NB4 (cell line): ENCODE measurements at regions not wholly inside any gene's neighbourhood (a gene's known extent, or its start where the extent isn't known, plus 50 kb on each side); places are given as distances from the start of the nearest gene placed in this dataset.

ENCODE experiments used
- DNase-seq: peaks from one replicate; pipeline ENCODE4 v3.0.0; 2010; ENCODE audit warnings: low read depth
- H3K4me3 ChIP-seq: one replicate; pipeline ENCODE4 v1.5.1; 2011; ENCODE audit warnings: mild to moderate bottlenecking, low read depth, low read length, moderate library complexity
- MYC ChIP-seq: IDR thresholded peaks from 2 replicates; pipeline ENCODE4 v1.6.1; 2011; ENCODE audit warnings: low read depth, low read length
- POLR2A ChIP-seq: IDR thresholded peaks from 2 replicates; pipeline ENCODE4 v1.6.1; 2011; ENCODE audit warnings: mild to moderate bottlenecking; ENCODE audit not compliant: insufficient read length; ENCODE audit errors: extremely low read depth
- TF ChIP-seq, protein P1 (sequence below): IDR thresholded peaks from 2 replicates; pipeline ENCODE4 v1.6.1; 2011; ENCODE audit warnings: low read depth, low read length
- TF ChIP-seq, protein P2 (sequence below): IDR thresholded peaks from one replicate; pipeline ENCODE4 v1.5.1; 2012; ENCODE audit warnings: low read depth, low read length

DNA sequence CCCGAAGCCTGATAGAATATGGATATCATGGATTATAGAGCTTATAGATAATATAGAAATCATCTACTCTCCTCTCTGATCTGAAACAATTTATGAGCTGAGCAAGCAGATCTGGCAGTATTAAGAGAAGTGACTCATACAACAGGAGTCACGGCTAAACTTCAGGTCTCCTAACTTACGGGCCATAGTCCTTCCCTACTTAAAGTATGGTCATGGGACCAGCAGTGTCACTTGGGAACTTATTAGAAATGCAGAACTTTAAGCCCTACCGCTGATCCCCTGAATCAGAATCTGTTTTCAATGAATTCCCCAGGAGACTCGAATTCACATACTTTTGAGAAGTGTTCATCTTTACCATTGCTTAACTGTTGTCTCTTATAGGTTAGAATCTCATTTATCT is 195.7 kb upstream of the FANCL start:
- no peak for DNase-seq
- TF ChIP-seq, protein P1, sequence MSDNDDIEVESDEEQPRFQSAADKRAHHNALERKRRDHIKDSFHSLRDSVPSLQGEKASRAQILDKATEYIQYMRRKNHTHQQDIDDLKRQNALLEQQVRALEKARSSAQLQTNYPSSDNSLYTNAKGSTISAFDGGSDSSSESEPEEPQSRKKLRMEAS = no peak
- TF ChIP-seq, protein P2, sequence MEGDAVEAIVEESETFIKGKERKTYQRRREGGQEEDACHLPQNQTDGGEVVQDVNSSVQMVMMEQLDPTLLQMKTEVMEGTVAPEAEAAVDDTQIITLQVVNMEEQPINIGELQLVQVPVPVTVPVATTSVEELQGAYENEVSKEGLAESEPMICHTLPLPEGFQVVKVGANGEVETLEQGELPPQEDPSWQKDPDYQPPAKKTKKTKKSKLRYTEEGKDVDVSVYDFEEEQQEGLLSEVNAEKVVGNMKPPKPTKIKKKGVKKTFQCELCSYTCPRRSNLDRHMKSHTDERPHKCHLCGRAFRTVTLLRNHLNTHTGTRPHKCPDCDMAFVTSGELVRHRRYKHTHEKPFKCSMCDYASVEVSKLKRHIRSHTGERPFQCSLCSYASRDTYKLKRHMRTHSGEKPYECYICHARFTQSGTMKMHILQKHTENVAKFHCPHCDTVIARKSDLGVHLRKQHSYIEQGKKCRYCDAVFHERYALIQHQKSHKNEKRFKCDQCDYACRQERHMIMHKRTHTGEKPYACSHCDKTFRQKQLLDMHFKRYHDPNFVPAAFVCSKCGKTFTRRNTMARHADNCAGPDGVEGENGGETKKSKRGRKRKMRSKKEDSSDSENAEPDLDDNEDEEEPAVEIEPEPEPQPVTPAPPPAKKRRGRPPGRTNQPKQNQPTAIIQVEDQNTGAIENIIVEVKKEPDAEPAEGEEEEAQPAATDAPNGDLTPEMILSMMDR = no peak
- no peak for TF ChIP-seq POLR2A
- TF ChIP-seq MYC = no peak
- H3K4me3 ChIP-seq = no peak overlapping the region

GRCh38 chr2:58435246-58435645 is 194.1 kb upstream of the FANCL start:
- TF ChIP-seq POLR2A (no peak), MYC (no peak)
- TF ChIP-seq, protein P2 = no peak
- TF ChIP-seq, protein P1 = no peak
- DNase-seq = no peak

GRCh38 chr2:58434692-58435091 is 193.6 kb upstream of the FANCL start:
- DNase-seq = no peak
- TF ChIP-seq, protein P1 = no peak
- TF ChIP-seq, protein P2 = no peak
- TF ChIP-seq MYC = no peak
- TF ChIP-seq POLR2A = no peak
- no peak overlapping the region for H3K4me3 ChIP-seq

More at GRCh38 chr2:58435246-58435645, 194.1 kb upstream of the FANCL start:
- no peak overlapping the region for H3K4me3 ChIP-seq

- TF ChIP-seq MYC (no peak), POLR2A (no peak)
- TF ChIP-seq, protein P1 = no peak
- DNase-seq = no peak
- no peak overlapping the region for H3K4me3 ChIP-seq
Observed at GRCh38 chr2:58432491-58433170, 191.5 kb upstream of the FANCL start.

DNA sequence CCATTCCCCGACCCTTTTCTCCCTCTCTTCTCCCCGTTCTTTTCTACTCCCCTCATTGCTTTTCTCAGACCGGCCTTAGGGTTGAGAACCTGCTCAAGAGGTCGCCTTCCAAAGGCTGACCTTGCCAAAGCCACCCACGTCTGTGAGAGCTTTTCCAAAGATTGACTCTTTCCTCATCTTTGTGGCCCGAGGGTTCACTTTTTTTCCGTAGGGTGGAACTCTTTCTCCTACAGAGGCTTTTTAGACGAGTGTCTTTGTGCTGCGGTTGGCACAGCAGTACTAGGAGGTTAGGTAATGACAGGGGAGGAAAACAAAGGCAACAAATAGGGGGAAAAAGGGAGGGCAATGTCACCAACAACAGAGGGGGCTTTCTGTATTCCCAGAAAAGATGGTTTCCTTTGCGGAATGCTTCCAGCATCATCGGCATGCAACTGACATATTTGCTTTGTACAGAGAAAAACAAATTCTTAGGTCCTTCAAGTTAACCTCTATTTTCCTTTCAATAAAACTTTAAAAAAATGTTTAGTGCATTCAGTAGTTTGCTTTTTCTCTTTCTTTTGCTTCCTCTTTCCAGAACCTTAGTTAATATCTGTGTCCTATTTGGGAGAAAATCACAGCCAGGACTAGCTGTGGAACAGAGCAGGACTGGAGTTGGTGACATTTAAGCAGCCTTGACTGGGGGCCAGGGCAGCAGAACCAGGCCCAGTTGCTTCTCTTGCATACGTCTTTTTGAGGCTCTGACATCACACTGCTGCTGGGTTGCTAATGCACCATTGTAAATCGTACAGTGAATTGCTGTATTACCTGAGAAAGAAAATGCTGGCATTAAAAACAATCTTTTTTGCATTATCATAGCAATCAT is 188.1 kb upstream of the FANCL start:
- no peak for DNase-seq
- H3K4me3 ChIP-seq = no peak overlapping the region

More for the DNA sequence above, 188.1 kb upstream of the FANCL start:
- no peak for TF ChIP-seq MYC
- TF ChIP-seq, protein P2 = no peak
- TF ChIP-seq, protein P1 = no peak
- TF ChIP-seq POLR2A = no peak
